OCI-LY1 (cell line): ENCODE measurements at regions not wholly inside any gene's neighbourhood (a gene's known extent, or its start where the extent isn't known, plus 50 kb on each side); places are given as distances from the start of the nearest gene placed in this dataset.

Experiments used
- CTCF ChIP-seq: fragments of 200-600 bp; sonication (generic), shearing (Covaris generic); IDR thresholded peaks from 2 replicates; pipeline ENCODE4 v1.5.1; 2017; ENCODE audit warnings: mild to moderate bottlenecking, antibody characterized with exemption, low read length, moderate library complexity, mixed read lengths
- EZH2 ChIP-seq: fragments of 200-600 bp; sonication (generic), shearing (Covaris generic); IDR thresholded peaks from 2 replicates; pipeline ENCODE4 v1.8.0; 2017; ENCODE audit warnings: borderline replicate concordance, mixed run types, mild to moderate bottlenecking, antibody characterized with exemption, low read length, moderate library complexity, mixed read lengths

GRCh38 chr16:59683709-59684108 lies 949.6 kb upstream of the GOT2 start:
- TF ChIP-seq CTCF (no peak), EZH2 (no peak)
